GM06990 (cell line): ENCODE measurements at regions not wholly inside any gene's neighbourhood (a gene's known extent, or its start where the extent isn't known, plus 50 kb on each side); places are given as distances from the start of the nearest gene placed in this dataset.
"Not testable (repeated sequence)": the region's sequence is repeated elsewhere in the genome, so short reads cannot be mapped to it uniquely, and the experiment has no call there.

Experiments
- DNase-seq: peaks from one replicate; pipeline ENCODE4 v3.0.0-alpha.2; 2011; ENCODE audit not compliant: insufficient read length; ENCODE audit errors: extremely low read depth
- H3K27me3 ChIP-seq: replicated peaks from 2 replicates; pipeline ENCODE4 v1.6.0; 2011; ENCODE audit warnings: low read length; ENCODE audit not compliant: control insufficient read depth, insufficient read depth
- H3K36me3 ChIP-seq: 2 replicates; pipeline ENCODE4 v1.5.1; 2011; ENCODE audit warnings: low read length; ENCODE audit not compliant: control insufficient read depth, insufficient read depth
- H3K4me3 ChIP-seq: replicated peaks from 2 replicates; pipeline ENCODE4 v1.5.1; 2011; ENCODE audit warnings: low read depth, mild to moderate bottlenecking, control low read depth, low read length
- CTCF ChIP-seq: IDR thresholded peaks from 2 replicates; pipeline ENCODE4 v1.5.1; 2011; ENCODE audit warnings: low read length, control low read depth, mild to moderate bottlenecking, inconsistent platforms; ENCODE audit not compliant: insufficient read depth, poor library complexity, severe bottlenecking

GRCh38 chr5:10886497-10886896 is 125.5 kb upstream of the DAP start:
- TF ChIP-seq CTCF, result no peak
- Histone ChIP-seq H3K36me3 (no peaks in the 10 kb centered on the region), H3K27me3 (no peaks in the 10 kb centered on the region), H3K4me3 (no peak overlapping the region)
- no peak for DNase-seq

GRCh38 chr5:10885026-10885425 is 124.0 kb upstream of the DAP start:
- no peak overlapping the region for H3K4me3 ChIP-seq
- no peak for TF ChIP-seq CTCF
- no peaks in the 10 kb centered on the region for H3K27me3 ChIP-seq
- H3K36me3 ChIP-seq, result no peaks in the 10 kb centered on the region
- DNase-seq, result no peak

- H3K4me3 ChIP-seq, H3K27me3 ChIP-seq, DNase-seq, H3K36me3 ChIP-seq: not testable (repeated sequence)
These were observed 122.9 kb upstream of the DAP start for GRCh38 chr5:10883945-10884344.

GRCh38 chr5:10880934-10881333 is 119.9 kb upstream of the DAP start:
- TF ChIP-seq CTCF, result no peak

GRCh38 chr5:10876996-10877395 is 116.0 kb upstream of the DAP start:
- H3K27me3 ChIP-seq, DNase-seq, H3K36me3 ChIP-seq, H3K4me3 ChIP-seq: not testable (repeated sequence)

More at GRCh38 chr5:10880934-10881333, 119.9 kb upstream of the DAP start:
- Histone ChIP-seq H3K36me3 (no peaks in the 10 kb centered on the region), H3K27me3 (no peaks in the 10 kb centered on the region; the same call in 1 of the 2 replicates), H3K4me3 (no peak overlapping the region)
- no peak for DNase-seq

- Histone ChIP-seq H3K4me3 (no peak overlapping the region), H3K27me3 (no peaks in the 10 kb centered on the region; the same call in 1 of the 2 replicates), H3K36me3 (no peaks in the 10 kb centered on the region)
- TF ChIP-seq CTCF, result no peak
- DNase-seq, result no peak
These were observed 115.1 kb upstream of the DAP start for GRCh38 chr5:10876006-10876744.
